ENCODE measurements at regions not wholly inside any gene's neighbourhood (a gene's known extent, or its start where the extent isn't known, plus 50 kb on each side); places are given as distances from the start of the nearest gene placed in this dataset.

- TF ChIP-seq CTCF (IDR thresholded peaks at IDR 0.05): no peak
- no peak for TF ChIP-seq EZH2 (IDR thresholded peaks at IDR 0.05; ENCODE audit: borderline replicate concordance, insufficient read depth, low read depth, low read length, poor library complexity, severe bottlenecking)
Observed at GRCh38 chr11:128239306-128239705, 348.1 kb downstream of the ETS1 start.

Measured in B cell (primary cell).